HL-60 (cell line): ENCODE measurements at regions not wholly inside any gene's neighbourhood (a gene's known extent, or its start where the extent isn't known, plus 50 kb on each side); places are given as distances from the start of the nearest gene placed in this dataset.

Source experiments
- CTCF ChIP-seq: IDR thresholded peaks from one replicate; pipeline ENCODE4 v1.5.1; 2011; ENCODE audit warnings: low read length, control low read depth, inconsistent platforms; ENCODE audit not compliant: insufficient read depth
- GABPA ChIP-seq: IDR thresholded peaks from 2 replicates; pipeline ENCODE4 v1.6.1; 2012; ENCODE audit warnings: low read depth
- POLR2AphosphoS5 ChIP-seq: IDR thresholded peaks from 2 replicates; pipeline ENCODE4 v1.6.1; 2012; ENCODE audit warnings: low read depth
- SPI1 ChIP-seq: IDR thresholded peaks from 2 replicates; pipeline ENCODE4 v1.6.1; 2012; ENCODE audit warnings: low read depth, mild to moderate bottlenecking, borderline replicate concordance

DNA sequence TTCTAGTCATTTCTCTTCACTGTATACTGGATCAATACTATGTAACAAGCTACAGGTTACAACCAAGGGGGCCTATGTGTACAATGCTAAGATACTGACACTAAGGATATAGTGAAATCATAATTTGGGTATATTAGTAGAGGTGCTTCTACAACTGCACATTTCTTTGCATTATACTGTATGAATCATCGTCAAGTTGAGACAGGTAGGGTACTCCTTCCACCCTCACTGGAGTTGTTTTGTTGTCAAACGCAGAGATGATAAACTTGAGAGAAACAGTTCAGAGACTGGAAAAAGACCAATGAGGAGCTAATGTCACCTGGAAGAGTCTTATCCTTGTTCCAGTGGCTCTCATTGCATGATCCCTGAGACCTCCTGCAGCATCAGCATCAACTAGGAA, 208.2 kb upstream of the PRPS1L1 start:
- TF ChIP-seq POLR2AphosphoS5: no peak
- no peak for TF ChIP-seq CTCF
- TF ChIP-seq SPI1: no peak
- TF ChIP-seq GABPA: no peak
